ENCODE measurements at regions not wholly inside any gene's neighbourhood (a gene's known extent, or its start where the extent isn't known, plus 50 kb on each side); places are given as distances from the start of the nearest gene placed in this dataset.

- H3K4me3 ChIP-seq (replicated peaks; ENCODE audit: low read depth, low read length), result no peak overlapping the region
- TF ChIP-seq CTCF (IDR thresholded peaks at IDR 0.05; ENCODE audit: low read length, missing control alignments), result no peak
- DNase-seq (ENCODE audit: low read depth), result no peak
These were observed 1411.8 kb upstream of the ACO1 start for GRCh38 chr9:30972654-30973053.

- DNase-seq (ENCODE audit: low read depth), result no peak
- no peak for TF ChIP-seq CTCF (IDR thresholded peaks at IDR 0.05; ENCODE audit: low read length, missing control alignments)
- no peak overlapping the region for H3K4me3 ChIP-seq (replicated peaks; ENCODE audit: low read depth, low read length)
These were observed 1406.5 kb upstream of the ACO1 start for GRCh38 chr9:30977965-30978364.

GRCh38 chr9:30982301-30982700, 1402.1 kb upstream of the ACO1 start:
- TF ChIP-seq CTCF (IDR thresholded peaks at IDR 0.05; ENCODE audit: low read length, missing control alignments), result no peak
- DNase-seq (ENCODE audit: low read depth), result no peak
- no peak overlapping the region for H3K4me3 ChIP-seq (replicated peaks; ENCODE audit: low read depth, low read length)

- TF ChIP-seq CTCF (IDR thresholded peaks at IDR 0.05; ENCODE audit: low read length, missing control alignments), result no peak
- DNase-seq (ENCODE audit: low read depth), result no peak
- no peak overlapping the region for H3K4me3 ChIP-seq (replicated peaks; ENCODE audit: low read depth, low read length)
These were observed 1388.3 kb upstream of the ACO1 start for GRCh38 chr9:30995956-30996738.

GRCh38 chr9:30996761-30997160, 1387.7 kb upstream of the ACO1 start:
- TF ChIP-seq CTCF (IDR thresholded peaks at IDR 0.05; ENCODE audit: low read length, missing control alignments), result no peak
- no peak for DNase-seq (ENCODE audit: low read depth)
- H3K4me3 ChIP-seq (replicated peaks; ENCODE audit: low read depth, low read length), result no peak overlapping the region

GRCh38 chr9:30997291-30997690, 1387.2 kb upstream of the ACO1 start:
- DNase-seq (ENCODE audit: low read depth), result no peak
- no peak for TF ChIP-seq CTCF (IDR thresholded peaks at IDR 0.05; ENCODE audit: low read length, missing control alignments)
- H3K4me3 ChIP-seq (replicated peaks; ENCODE audit: low read depth, low read length), result no peak overlapping the region

GRCh38 chr9:31005086-31005665, 1379.3 kb upstream of the ACO1 start:
- no peak for TF ChIP-seq CTCF (IDR thresholded peaks at IDR 0.05; ENCODE audit: low read length, missing control alignments)
- no peak for DNase-seq (ENCODE audit: low read depth)
- no peak overlapping the region for H3K4me3 ChIP-seq (replicated peaks; ENCODE audit: low read depth, low read length)

Measured in fibroblast of pulmonary artery (primary cell).